ENCODE measurements at regions not wholly inside any gene's neighbourhood (a gene's known extent, or its start where the extent isn't known, plus 50 kb on each side); places are given as distances from the start of the nearest gene placed in this dataset.

DNA sequence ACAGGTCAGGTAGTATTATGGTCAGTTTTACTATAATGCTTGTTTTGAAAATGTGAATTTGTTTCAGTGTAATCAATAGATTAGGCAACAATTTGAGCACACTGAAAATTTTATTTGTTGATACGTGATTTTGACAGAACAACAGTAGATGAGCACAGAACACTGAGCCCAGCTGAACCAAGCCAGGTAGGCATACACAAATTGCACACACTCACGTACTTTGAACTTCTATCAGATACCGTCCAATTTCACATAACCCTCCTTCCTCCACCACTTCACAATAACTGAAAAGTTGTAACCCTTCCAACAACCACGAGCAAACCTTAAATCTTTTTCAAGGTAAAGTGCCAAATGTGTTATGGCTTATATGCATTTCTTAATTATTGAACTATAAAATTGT is 229.5 kb upstream of the TMEFF2 start:
- no peak overlapping the region for H3K4me3 ChIP-seq (ENCODE audit: insufficient read depth, low read length)
- H2AFZ ChIP-seq (ENCODE audit: low read length) = no peak overlapping the region
- peaks cover 2% of the 10 kb centered on the region for H3K9me3 ChIP-seq (ENCODE audit: low read depth, low read length)
- no peak for DNase-seq (ENCODE audit: insufficient read length, low spot score, missing footprints)
- H4K20me1 ChIP-seq (ENCODE audit: insufficient read depth, low read length) = no peaks in the 10 kb centered on the region
- TF ChIP-seq CTCF (IDR thresholded peaks at IDR 0.05; ENCODE audit: extremely low read depth, low read depth, low read length) = no peak
- H3K36me3 ChIP-seq (ENCODE audit: insufficient read depth, low read length) = no peaks in the 10 kb centered on the region
- no peaks in the 10 kb centered on the region for H3K27me3 ChIP-seq (ENCODE audit: insufficient read depth, low read length)
- H3K4me1 ChIP-seq (ENCODE audit: insufficient read depth, low read length) = no peaks in the 10 kb centered on the region
- H3K79me2 ChIP-seq (ENCODE audit: insufficient read depth, low read length) = no peaks in the 10 kb centered on the region
- H3K4me2 ChIP-seq (ENCODE audit: insufficient read depth, low read length) = no peak overlapping the region
- H3K27ac ChIP-seq (ENCODE audit: low read depth, low read length) = no peak overlapping the region

DNA sequence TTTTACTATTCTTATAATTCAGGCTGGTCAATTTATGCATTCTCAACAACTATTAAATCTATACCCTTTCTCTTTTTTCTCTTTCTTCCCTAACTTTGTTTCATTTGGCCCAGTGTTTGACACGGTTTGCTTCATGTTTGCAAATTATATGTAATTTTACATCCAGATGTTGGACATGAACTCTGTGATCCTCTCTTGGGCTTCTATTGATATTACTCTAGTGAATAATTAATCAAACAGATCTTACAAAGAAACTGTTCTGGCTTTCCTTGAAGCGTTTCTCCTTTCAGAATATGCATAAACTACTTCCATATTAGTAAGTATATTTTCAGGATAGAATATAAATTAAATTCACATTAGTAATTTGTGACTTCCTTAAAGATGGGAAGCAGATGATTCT is 225.1 kb upstream of the TMEFF2 start:
- Histone ChIP-seq H2AFZ (ENCODE audit: low read length) (no peak overlapping the region), H3K79me2 (ENCODE audit: insufficient read depth, low read length) (no peaks in the 10 kb centered on the region), H3K4me1 (ENCODE audit: insufficient read depth, low read length) (no peaks in the 10 kb centered on the region), H4K20me1 (ENCODE audit: insufficient read depth, low read length) (no peaks in the 10 kb centered on the region), H3K4me3 (ENCODE audit: insufficient read depth, low read length) (no peak overlapping the region), H3K9me3 (ENCODE audit: low read depth, low read length) (peaks cover 2% of the 10 kb centered on the region), H3K27me3 (ENCODE audit: insufficient read depth, low read length) (no peaks in the 10 kb centered on the region), H3K27ac (ENCODE audit: low read depth, low read length) (no peak overlapping the region), H3K36me3 (ENCODE audit: insufficient read depth, low read length) (no peaks in the 10 kb centered on the region), H3K4me2 (ENCODE audit: insufficient read depth, low read length) (no peak overlapping the region)
- no peak for DNase-seq (ENCODE audit: insufficient read length, low spot score, missing footprints)
- TF ChIP-seq CTCF (IDR thresholded peaks at IDR 0.05; ENCODE audit: extremely low read depth, low read depth, low read length) = no peak

- H4K20me1 ChIP-seq (ENCODE audit: insufficient read depth, low read length) = no peaks in the 10 kb centered on the region
- no peaks in the 10 kb centered on the region for H3K9me3 ChIP-seq (ENCODE audit: low read depth, low read length)
- H3K36me3 ChIP-seq (ENCODE audit: insufficient read depth, low read length) = no peaks in the 10 kb centered on the region
- no peak overlapping the region for H3K4me2 ChIP-seq (ENCODE audit: insufficient read depth, low read length)
- no peak for DNase-seq (ENCODE audit: insufficient read length, low spot score, missing footprints)
- H2AFZ ChIP-seq (ENCODE audit: low read length) = no peak overlapping the region
- H3K27me3 ChIP-seq (ENCODE audit: insufficient read depth, low read length) = no peaks in the 10 kb centered on the region
- H3K4me1 ChIP-seq (ENCODE audit: insufficient read depth, low read length) = no peaks in the 10 kb centered on the region
- no peaks in the 10 kb centered on the region for H3K79me2 ChIP-seq (ENCODE audit: insufficient read depth, low read length)
- no peak overlapping the region for H3K4me3 ChIP-seq (ENCODE audit: insufficient read depth, low read length)
- no peak overlapping the region for H3K27ac ChIP-seq (ENCODE audit: low read depth, low read length)
- TF ChIP-seq CTCF (IDR thresholded peaks at IDR 0.05; ENCODE audit: extremely low read depth, low read depth, low read length) = no peak
These were observed 221.3 kb upstream of the TMEFF2 start for GRCh38 chr2:192416060-192416459.

GRCh38 chr2:192414794-192415193 is 220.1 kb upstream of the TMEFF2 start:
- no peak overlapping the region for H3K4me3 ChIP-seq (ENCODE audit: insufficient read depth, low read length)
- no peaks in the 10 kb centered on the region for H3K79me2 ChIP-seq (ENCODE audit: insufficient read depth, low read length)
- H3K27me3 ChIP-seq (ENCODE audit: insufficient read depth, low read length) = no peaks in the 10 kb centered on the region
- H3K9me3 ChIP-seq (ENCODE audit: low read depth, low read length) = no peaks in the 10 kb centered on the region
- no peaks in the 10 kb centered on the region for H3K4me1 ChIP-seq (ENCODE audit: insufficient read depth, low read length)
- no peak overlapping the region for H2AFZ ChIP-seq (ENCODE audit: low read length)
- no peak for TF ChIP-seq CTCF (IDR thresholded peaks at IDR 0.05; ENCODE audit: extremely low read depth, low read depth, low read length)
- H3K27ac ChIP-seq (ENCODE audit: low read depth, low read length) = no peak overlapping the region
- DNase-seq (ENCODE audit: insufficient read length, low spot score, missing footprints) = no peak
- H3K36me3 ChIP-seq (ENCODE audit: insufficient read depth, low read length) = no peaks in the 10 kb centered on the region
- no peak overlapping the region for H3K4me2 ChIP-seq (ENCODE audit: insufficient read depth, low read length)
- no peaks in the 10 kb centered on the region for H4K20me1 ChIP-seq (ENCODE audit: insufficient read depth, low read length)

Data from osteoblast (primary cell).